Trophoblast cell (in vitro differentiated cells and primary cell): ENCODE measurements at regions not wholly inside any gene's neighbourhood (a gene's known extent, or its start where the extent isn't known, plus 50 kb on each side); places are given as distances from the start of the nearest gene placed in this dataset.

Source experiments
- DNase-seq, 2 donors: peaks; one replicate each; pipeline ENCODE4 v3.0.0-alpha.2; 2016
- H2AFZ ChIP-seq: 2 replicates; pipeline ENCODE4 v1.6.1; 2013; ENCODE audit warnings: low read length, moderate library complexity, mild to moderate bottlenecking; ENCODE audit not compliant: insufficient read depth, poor library complexity
- H2AK5ac ChIP-seq: 2 replicates; pipeline ENCODE4 v1.6.1; 2013; ENCODE audit warnings: mild to moderate bottlenecking, low read length
- H2BK120ac ChIP-seq: 2 replicates; pipeline ENCODE4 v1.6.1; 2013; ENCODE audit warnings: low read length, mild to moderate bottlenecking, moderate library complexity; ENCODE audit not compliant: insufficient read depth, poor library complexity
- H2BK12ac ChIP-seq: 2 replicates; pipeline ENCODE4 v1.6.1; 2013; ENCODE audit warnings: mild to moderate bottlenecking, low read length, moderate library complexity
- H2BK5ac ChIP-seq: 2 replicates; pipeline ENCODE4 v1.6.1; 2013; ENCODE audit warnings: low read length, low read depth, moderate library complexity, mild to moderate bottlenecking; ENCODE audit not compliant: poor library complexity
- H3K14ac ChIP-seq: 2 replicates; pipeline ENCODE4 v1.6.1; 2013; ENCODE audit warnings: mild to moderate bottlenecking, low read length
- H3K18ac ChIP-seq: 2 replicates; pipeline ENCODE4 v1.6.1; 2013; ENCODE audit warnings: mild to moderate bottlenecking, low read length
- H3K23ac ChIP-seq: 2 replicates; pipeline ENCODE4 v1.6.1; 2013; ENCODE audit warnings: low read length
- H3K27ac ChIP-seq: 2 replicates; pipeline ENCODE4 v1.5.1; 2013; ENCODE audit warnings: low read depth, mild to moderate bottlenecking, inconsistent platforms, low read length, moderate library complexity
- H3K27me3 ChIP-seq: 2 replicates; pipeline ENCODE4 v1.6.1; 2013; ENCODE audit warnings: inconsistent platforms, mild to moderate bottlenecking, low read length, moderate library complexity; ENCODE audit not compliant: insufficient read depth
- H3K36me3 ChIP-seq, 2 experiments: 1 replicate in 1 of 2; 2 replicates in 1 of 2; pipeline ENCODE4 v1.6.1; 2013; ENCODE audit warnings: low read length in 2 of 2, mild to moderate bottlenecking in 2 of 2, moderate library complexity in 1 of 2; ENCODE audit not compliant: insufficient read depth in 2 of 2, control insufficient read depth in 1 of 2
- H3K4ac ChIP-seq: 2 replicates; pipeline ENCODE4 v1.6.1; 2013; ENCODE audit warnings: low read depth, mild to moderate bottlenecking, low read length, moderate library complexity
- H3K4me1 ChIP-seq, 2 experiments: 1 replicate in 1 of 2; 2 replicates in 1 of 2; pipeline ENCODE4 v1.6.1; 2013; ENCODE audit warnings: low read length in 2 of 2, mild to moderate bottlenecking in 2 of 2, moderate library complexity in 1 of 2; ENCODE audit not compliant: insufficient read depth in 2 of 2, control insufficient read depth in 1 of 2
- H3K4me2 ChIP-seq: 2 replicates; pipeline ENCODE4 v1.6.1; 2013; ENCODE audit warnings: inconsistent platforms, mild to moderate bottlenecking, low read length, moderate library complexity
- H3K4me3 ChIP-seq: 2 replicates; pipeline ENCODE4 v1.5.1; 2013; ENCODE audit warnings: mild to moderate bottlenecking, low read depth, low read length, inconsistent platforms
- H3K79me1 ChIP-seq: one replicate; pipeline ENCODE4 v1.6.1; 2013; ENCODE audit warnings: low read length
- H3K79me2 ChIP-seq: 2 replicates; pipeline ENCODE4 v1.6.1; 2013; ENCODE audit warnings: low read length, mild to moderate bottlenecking; ENCODE audit not compliant: control insufficient read depth, insufficient read depth, poor library complexity
- H3K9ac ChIP-seq: 2 replicates; pipeline ENCODE4 v1.6.1; 2013; ENCODE audit warnings: mild to moderate bottlenecking, low read length
- H3K9me3 ChIP-seq: 2 replicates; pipeline ENCODE4 v1.6.1; 2013; ENCODE audit warnings: low read depth, mild to moderate bottlenecking, control low read depth, inconsistent platforms, low read length; ENCODE audit not compliant: insufficient read depth
- H4K12ac ChIP-seq: 2 replicates; pipeline ENCODE4 v1.6.1; 2013; ENCODE audit warnings: low read depth, mild to moderate bottlenecking, low read length, moderate library complexity
- H4K8ac ChIP-seq: 2 replicates; pipeline ENCODE4 v1.6.1; 2013; ENCODE audit warnings: low read depth, mild to moderate bottlenecking, low read length, moderate library complexity
- H4K91ac ChIP-seq: one replicate; pipeline ENCODE4 v1.6.1; 2013; ENCODE audit warnings: low read depth, mild to moderate bottlenecking, low read length, moderate library complexity
- WGBS: extraction: QIAGEN DNeasy Blood & Tissue Kit; methylation state at CpG from one replicate; pipeline ENCODE4 v1.1.7; 2013; ENCODE audit warnings: missing lambda C conversion rate; ENCODE audit not compliant: insufficient read length, insufficient coverage; ENCODE audit errors: extremely low coverage; 5-methylcytosine and 5-hydroxymethylcytosine counted together

DNA sequence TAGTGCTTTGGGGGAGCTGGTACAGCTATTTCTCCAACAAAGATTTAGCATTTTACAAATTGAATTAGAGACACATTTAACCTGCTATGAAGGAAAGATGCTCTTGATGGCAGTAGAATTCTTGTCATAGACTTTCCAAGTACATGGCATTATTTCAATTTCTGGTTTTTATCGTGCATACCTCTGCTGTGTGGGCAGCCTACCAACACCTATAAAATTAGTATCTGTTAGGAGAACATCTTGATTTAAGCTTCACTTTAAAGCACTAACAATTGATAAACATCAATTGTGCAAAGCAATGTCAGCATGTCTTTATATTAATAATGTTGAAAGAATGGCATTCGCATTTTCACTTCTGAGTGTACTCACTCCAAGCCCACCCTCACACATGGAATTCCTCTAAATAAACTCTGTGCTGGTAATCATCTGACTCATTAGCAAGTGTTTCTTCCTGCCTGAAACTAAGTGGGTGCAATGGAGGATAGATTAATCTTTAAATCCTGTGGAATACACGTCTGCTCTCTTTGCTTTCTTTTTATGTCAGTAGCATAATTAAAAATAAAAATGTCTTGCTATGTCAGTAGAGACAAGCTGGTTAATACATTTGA is 279.8 kb upstream of the MAGEB18 start:
- no peak overlapping the region for H4K8ac ChIP-seq
- H3K4me3 ChIP-seq = no peak overlapping the region
- no peak for DNase-seq
- H3K9me3 ChIP-seq = no peaks in the 10 kb centered on the region
- no peak overlapping the region for H3K4ac ChIP-seq
- H4K12ac ChIP-seq = no peak overlapping the region
- H3K14ac ChIP-seq = no peak overlapping the region
- no peaks in the 10 kb centered on the region for H3K79me1 ChIP-seq
- no peaks in the 10 kb centered on the region for H3K27me3 ChIP-seq
- no peak overlapping the region for H2BK120ac ChIP-seq
- H3K23ac ChIP-seq = no peak overlapping the region
- no peak overlapping the region for H3K18ac ChIP-seq
- H2BK12ac ChIP-seq = no peak overlapping the region
- WGBS = no CpG with 5 or more reads among the region's 3 CpGs
- H3K4me1 ChIP-seq = no peaks in the 10 kb centered on the region
- H2BK5ac ChIP-seq = no peak overlapping the region
- H3K4me2 ChIP-seq = no peak overlapping the region
- H4K91ac ChIP-seq = no peak overlapping the region
- no peaks in the 10 kb centered on the region for H3K36me3 ChIP-seq
- no peak overlapping the region for H2AFZ ChIP-seq
- H2AK5ac ChIP-seq = no peak overlapping the region
- H3K9ac ChIP-seq = no peak overlapping the region
- no peak overlapping the region for H3K27ac ChIP-seq
- H3K79me2 ChIP-seq = no peaks in the 10 kb centered on the region

DNA sequence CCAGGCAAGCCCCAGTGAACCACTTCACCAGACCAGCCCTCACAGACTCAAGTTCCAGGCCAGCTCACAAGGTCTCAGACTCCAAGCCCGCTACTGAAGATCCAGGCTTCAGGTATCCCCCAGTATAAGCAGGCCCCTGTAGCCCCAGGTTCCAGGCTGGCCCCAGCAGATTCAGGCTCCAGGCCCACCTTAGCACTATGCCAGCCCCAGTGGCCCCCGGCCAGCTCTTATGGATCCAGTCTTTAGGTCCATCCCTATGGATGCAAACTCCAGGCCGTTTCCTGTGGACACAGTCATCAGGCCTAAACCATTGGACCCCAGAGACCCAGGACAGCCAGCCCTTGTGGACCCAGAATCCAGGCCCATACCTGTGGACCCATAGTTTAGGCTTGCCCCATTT is 277.8 kb upstream of the MAGEB18 start:
- WGBS = no CpG with 5 or more reads among the region's 3 CpGs

DNA sequence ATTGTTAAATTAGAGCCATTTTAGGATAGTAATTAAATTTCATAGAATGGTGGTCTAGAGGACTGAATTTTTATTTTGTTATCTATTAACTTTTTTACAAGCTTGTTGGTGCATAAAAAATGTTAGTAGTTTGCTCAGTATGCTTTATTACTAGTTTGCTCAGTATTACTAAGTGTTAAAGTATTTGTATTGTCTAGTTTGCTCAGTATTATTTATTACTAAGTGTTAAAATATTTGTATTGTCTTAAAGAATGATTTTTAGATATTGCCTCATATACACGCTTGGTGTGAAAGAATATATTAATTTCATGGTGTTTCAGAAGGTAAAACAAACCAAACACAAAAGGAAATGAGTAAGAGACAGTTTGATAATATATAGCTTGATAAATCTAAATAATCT is 268.4 kb upstream of the MAGEB18 start:
- no peak overlapping the region for H4K12ac ChIP-seq
- no peak overlapping the region for H3K4me2 ChIP-seq
- H3K9ac ChIP-seq = no peak overlapping the region

More for the DNA sequence above, 277.8 kb upstream of the MAGEB18 start:
- H3K27ac ChIP-seq = no peak overlapping the region
- H3K9me3 ChIP-seq = no peaks in the 10 kb centered on the region
- H3K14ac ChIP-seq = no peak overlapping the region
- H3K4me3 ChIP-seq = no peak overlapping the region
- no peak overlapping the region for H2BK5ac ChIP-seq
- no peak overlapping the region for H3K23ac ChIP-seq
- H3K79me1 ChIP-seq = no peaks in the 10 kb centered on the region
- H3K79me2 ChIP-seq = no peaks in the 10 kb centered on the region
- H3K4me2 ChIP-seq = no peak overlapping the region
- H4K8ac ChIP-seq = no peak overlapping the region
- H2AK5ac ChIP-seq = no peak overlapping the region
- H2BK12ac ChIP-seq = no peak overlapping the region
- H4K91ac ChIP-seq = no peak overlapping the region
- H3K18ac ChIP-seq = no peak overlapping the region
- H3K36me3 ChIP-seq = no peaks in the 10 kb centered on the region
- H4K12ac ChIP-seq = no peak overlapping the region
- H3K27me3 ChIP-seq = no peaks in the 10 kb centered on the region
- no peak overlapping the region for H3K4ac ChIP-seq
- H2BK120ac ChIP-seq = no peak overlapping the region
- H3K4me1 ChIP-seq = no peaks in the 10 kb centered on the region
- no peak overlapping the region for H2AFZ ChIP-seq
- DNase-seq = no peak
- H3K9ac ChIP-seq = no peak overlapping the region

DNA sequence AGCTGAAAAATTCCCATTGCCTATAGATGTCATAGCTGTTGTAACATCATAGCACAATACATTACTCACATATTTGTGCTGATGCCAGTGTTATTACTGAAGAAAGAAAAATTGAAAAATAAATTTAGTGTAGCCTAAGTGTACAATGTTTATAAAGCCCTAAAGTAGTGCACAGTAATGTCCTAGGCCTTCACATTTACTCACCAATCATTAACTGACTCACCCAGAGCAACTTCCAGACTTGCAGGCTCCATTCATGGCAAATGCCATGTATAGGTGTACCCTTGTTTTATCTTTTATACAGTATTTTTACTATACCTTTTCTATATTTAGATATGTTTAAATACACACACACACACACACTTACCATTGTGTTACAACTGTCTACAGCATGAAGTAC is 265.4 kb upstream of the MAGEB18 start:
- Histone ChIP-seq H4K91ac (no peak overlapping the region), H3K4me2 (no peak overlapping the region), H2BK5ac (no peak overlapping the region), H3K79me2 (no peaks in the 10 kb centered on the region), H3K14ac (no peak overlapping the region), H3K27ac (no peak overlapping the region), H3K79me1 (no peaks in the 10 kb centered on the region), H2BK12ac (no peak overlapping the region), H3K36me3 (no peaks in the 10 kb centered on the region), H3K27me3 (no peaks in the 10 kb centered on the region), H2AK5ac (no peak overlapping the region), H4K8ac (no peak overlapping the region), H3K4me3 (no peak overlapping the region), H3K9me3 (no peaks in the 10 kb centered on the region), H3K4ac (no peak overlapping the region), H2AFZ (no peak overlapping the region), H3K9ac (no peak overlapping the region), H2BK120ac (no peak overlapping the region), H3K4me1 (no peaks in the 10 kb centered on the region), H3K18ac (no peak overlapping the region), H3K23ac (no peak overlapping the region), H4K12ac (no peak overlapping the region)
- no peak for DNase-seq

More for the DNA sequence above, 268.4 kb upstream of the MAGEB18 start:
- Histone ChIP-seq H3K18ac (no peak overlapping the region), H2AK5ac (no peak overlapping the region), H2AFZ (no peak overlapping the region), H3K79me2 (no peaks in the 10 kb centered on the region), H3K4me3 (no peak overlapping the region), H2BK120ac (no peak overlapping the region), H2BK12ac (no peak overlapping the region), H2BK5ac (no peak overlapping the region), H3K4ac (no peak overlapping the region), H3K14ac (no peak overlapping the region), H3K4me1 (no peaks in the 10 kb centered on the region), H4K91ac (no peak overlapping the region), H3K9me3 (no peaks in the 10 kb centered on the region), H3K79me1 (no peaks in the 10 kb centered on the region), H3K27me3 (no peaks in the 10 kb centered on the region), H3K23ac (no peak overlapping the region), H4K8ac (no peak overlapping the region), H3K36me3 (no peaks in the 10 kb centered on the region), H3K27ac (no peak overlapping the region)
- no peak for DNase-seq
- WGBS = no CpG with 5 or more reads among the region's 1 CpG
